Dermis blood vessel endothelial cell (primary cell): ENCODE measurements at regions not wholly inside any gene's neighbourhood (a gene's known extent, or its start where the extent isn't known, plus 50 kb on each side); places are given as distances from the start of the nearest gene placed in this dataset.
A peak's percentile ranks its signal among the peaks of the same experiment; 100 is the strongest.

Source experiments
- DNase-seq: peaks from one replicate; pipeline ENCODE4 v3.0.0; 2010

GRCh38 chr2:120995656-120996190 is 260.1 kb downstream of the GLI2 start:
- DNase-seq: no peak

- DNase-seq: no peak
Observed at GRCh38 chr2:120999377-121000097, 263.9 kb downstream of the GLI2 start.

GRCh38 chr2:121000804-121001203 is 265.1 kb downstream of the GLI2 start:
- DNase-seq: no peak

GRCh38 chr2:121001641-121002040 is 266.0 kb downstream of the GLI2 start:
- no peak for DNase-seq

GRCh38 chr2:121002597-121002996 is 266.9 kb downstream of the GLI2 start:
- no peak for DNase-seq

- DNase-seq: no peak
Observed at GRCh38 chr2:121003391-121003790, 267.7 kb downstream of the GLI2 start.

- DNase-seq: no peak
Observed at GRCh38 chr2:121004359-121004758, 268.7 kb downstream of the GLI2 start.

GRCh38 chr2:121004950-121005349 is 269.3 kb downstream of the GLI2 start:
- DNase-seq: no peak

- no peak for DNase-seq
Observed at GRCh38 chr2:121005453-121005852, 269.8 kb downstream of the GLI2 start.

- DNase-seq: no peak
Observed at GRCh38 chr2:121006743-121007489, 271.2 kb downstream of the GLI2 start.

- no peak for DNase-seq
Observed at GRCh38 chr2:121007490-121007853, 271.8 kb downstream of the GLI2 start.

GRCh38 chr2:121008975-121009374 is 273.3 kb downstream of the GLI2 start:
- peak; percentile 14 for DNase-seq

- no peak for DNase-seq
Observed at GRCh38 chr2:121010998-121011397, 274.0 kb downstream of the TFCP2L1 start.

- no peak for DNase-seq
Observed at GRCh38 chr2:121014876-121015275, 270.1 kb downstream of the TFCP2L1 start.

GRCh38 chr2:121015971-121016485 is 269.0 kb downstream of the TFCP2L1 start:
- DNase-seq: no peak

- DNase-seq: no peak
Observed at GRCh38 chr2:121017396-121017795, 267.6 kb downstream of the TFCP2L1 start.

GRCh38 chr2:121018136-121019061 is 266.6 kb downstream of the TFCP2L1 start:
- DNase-seq: peak; percentile 16

- no peak for DNase-seq
Observed at GRCh38 chr2:121019071-121019470, 265.9 kb downstream of the TFCP2L1 start.

- no peak for DNase-seq
Observed at GRCh38 chr2:121019756-121020155, 265.2 kb downstream of the TFCP2L1 start.

GRCh38 chr2:121021685-121022084 is 263.3 kb downstream of the TFCP2L1 start:
- DNase-seq: no peak

- DNase-seq: no peak
Observed at GRCh38 chr2:121028577-121028976, 256.4 kb downstream of the TFCP2L1 start.

GRCh38 chr2:121030523-121030922 is 254.5 kb downstream of the TFCP2L1 start:
- DNase-seq: no peak
